ENCODE measurements at regions not wholly inside any gene's neighbourhood (a gene's known extent, or its start where the extent isn't known, plus 50 kb on each side); places are given as distances from the start of the nearest gene placed in this dataset.

GRCh38 chr18:43534511-43534910, 257.2 kb upstream of the SYT4 start:
- H3K27me3 Mint-ChIP-seq, result no peaks in the 10 kb centered on the region
- TF ChIP-seq, protein P1, sequence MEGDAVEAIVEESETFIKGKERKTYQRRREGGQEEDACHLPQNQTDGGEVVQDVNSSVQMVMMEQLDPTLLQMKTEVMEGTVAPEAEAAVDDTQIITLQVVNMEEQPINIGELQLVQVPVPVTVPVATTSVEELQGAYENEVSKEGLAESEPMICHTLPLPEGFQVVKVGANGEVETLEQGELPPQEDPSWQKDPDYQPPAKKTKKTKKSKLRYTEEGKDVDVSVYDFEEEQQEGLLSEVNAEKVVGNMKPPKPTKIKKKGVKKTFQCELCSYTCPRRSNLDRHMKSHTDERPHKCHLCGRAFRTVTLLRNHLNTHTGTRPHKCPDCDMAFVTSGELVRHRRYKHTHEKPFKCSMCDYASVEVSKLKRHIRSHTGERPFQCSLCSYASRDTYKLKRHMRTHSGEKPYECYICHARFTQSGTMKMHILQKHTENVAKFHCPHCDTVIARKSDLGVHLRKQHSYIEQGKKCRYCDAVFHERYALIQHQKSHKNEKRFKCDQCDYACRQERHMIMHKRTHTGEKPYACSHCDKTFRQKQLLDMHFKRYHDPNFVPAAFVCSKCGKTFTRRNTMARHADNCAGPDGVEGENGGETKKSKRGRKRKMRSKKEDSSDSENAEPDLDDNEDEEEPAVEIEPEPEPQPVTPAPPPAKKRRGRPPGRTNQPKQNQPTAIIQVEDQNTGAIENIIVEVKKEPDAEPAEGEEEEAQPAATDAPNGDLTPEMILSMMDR (conservative IDR thresholded peaks at IDR 0.05), result no peak
- H3K36me3 Mint-ChIP-seq, result no peaks in the 10 kb centered on the region
- H3K9me3 Mint-ChIP-seq, result no peaks in the 10 kb centered on the region
- no peak overlapping the region for H3K27ac Mint-ChIP-seq
- no peaks in the 10 kb centered on the region for H3K4me1 Mint-ChIP-seq (ENCODE audit: unreplicated experiment)
- H3K4me3 Mint-ChIP-seq, result no peak overlapping the region
- DNase-seq (ENCODE audit: extremely low spot score, unreplicated experiment), result no peak

DNA sequence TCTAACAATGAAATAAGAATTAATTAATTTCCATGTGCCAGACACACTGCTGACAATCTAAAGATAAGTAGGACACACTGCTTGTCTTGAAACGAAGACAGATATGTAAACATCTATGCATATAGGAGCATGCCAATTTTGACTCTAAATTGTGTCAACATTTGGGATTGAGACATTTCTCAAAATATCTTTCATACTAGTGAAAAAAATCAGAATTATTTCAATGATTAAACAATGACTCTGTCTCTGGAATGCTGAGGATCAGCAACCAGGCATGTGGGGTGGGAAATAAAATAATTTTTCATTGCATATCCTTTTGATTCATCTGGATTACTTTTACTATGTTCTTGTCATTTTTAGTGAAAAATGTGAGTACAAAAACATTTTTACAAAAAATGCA, 262.6 kb upstream of the SYT4 start:
- Mint-ChIP-seq H3K9me3 (no peaks in the 10 kb centered on the region), H3K27ac (no peak overlapping the region), H3K27me3 (no peaks in the 10 kb centered on the region), H3K4me1 (ENCODE audit: unreplicated experiment) (no peaks in the 10 kb centered on the region), H3K36me3 (no peaks in the 10 kb centered on the region), H3K4me3 (no peak overlapping the region)
- TF ChIP-seq, protein P1 (conservative IDR thresholded peaks at IDR 0.05), result no peak
- no peak for DNase-seq (ENCODE audit: extremely low spot score, unreplicated experiment)

DNA sequence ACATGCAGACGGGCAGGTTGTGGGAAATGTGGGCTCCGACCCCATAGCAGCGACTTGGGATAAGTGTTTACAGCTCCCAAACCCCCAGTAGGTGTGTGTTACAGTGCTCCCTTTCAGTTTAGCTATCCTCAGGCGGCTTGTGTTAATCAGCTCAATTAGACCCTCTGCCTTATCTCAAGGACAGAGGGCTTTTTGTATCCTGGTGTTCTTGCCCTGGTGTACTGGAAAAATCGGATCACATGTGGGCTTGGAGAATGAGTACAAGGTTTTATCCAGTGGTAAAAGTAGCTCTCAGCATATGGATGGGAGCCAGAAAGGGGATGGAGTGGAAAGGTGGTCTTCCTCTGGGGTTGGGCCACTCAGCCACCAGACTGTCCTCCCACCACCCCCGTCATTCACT, 264.7 kb upstream of the SYT4 start:
- Mint-ChIP-seq H3K4me1 (ENCODE audit: unreplicated experiment) (no peaks in the 10 kb centered on the region), H3K27ac (no peak overlapping the region), H3K9me3 (no peaks in the 10 kb centered on the region), H3K27me3 (no peaks in the 10 kb centered on the region), H3K4me3 (no peak overlapping the region), H3K36me3 (no peaks in the 10 kb centered on the region)
- TF ChIP-seq, protein P1 (conservative IDR thresholded peaks at IDR 0.05), result no peak
- no peak for DNase-seq (ENCODE audit: extremely low spot score, unreplicated experiment)

GRCh38 chr18:43543236-43543635, 265.9 kb upstream of the SYT4 start:
- no peaks in the 10 kb centered on the region for H3K4me1 Mint-ChIP-seq (ENCODE audit: unreplicated experiment)
- H3K27me3 Mint-ChIP-seq, result no peaks in the 10 kb centered on the region
- DNase-seq (ENCODE audit: extremely low spot score, unreplicated experiment), result no peak
- H3K9me3 Mint-ChIP-seq, result no peaks in the 10 kb centered on the region
- TF ChIP-seq, protein P1 (conservative IDR thresholded peaks at IDR 0.05), result no peak
- no peaks in the 10 kb centered on the region for H3K36me3 Mint-ChIP-seq
- no peak overlapping the region for H3K4me3 Mint-ChIP-seq
- no peak overlapping the region for H3K27ac Mint-ChIP-seq

GRCh38 chr18:43547456-43547855, 270.2 kb upstream of the SYT4 start:
- Mint-ChIP-seq H3K36me3 (no peaks in the 10 kb centered on the region), H3K4me1 (ENCODE audit: unreplicated experiment) (no peaks in the 10 kb centered on the region), H3K27me3 (no peaks in the 10 kb centered on the region), H3K9me3 (peaks cover 2% of the 10 kb centered on the region), H3K27ac (no peak overlapping the region), H3K4me3 (no peak overlapping the region)
- no peak for DNase-seq (ENCODE audit: extremely low spot score, unreplicated experiment)
- TF ChIP-seq, protein P1 (conservative IDR thresholded peaks at IDR 0.05), result no peak

DNA sequence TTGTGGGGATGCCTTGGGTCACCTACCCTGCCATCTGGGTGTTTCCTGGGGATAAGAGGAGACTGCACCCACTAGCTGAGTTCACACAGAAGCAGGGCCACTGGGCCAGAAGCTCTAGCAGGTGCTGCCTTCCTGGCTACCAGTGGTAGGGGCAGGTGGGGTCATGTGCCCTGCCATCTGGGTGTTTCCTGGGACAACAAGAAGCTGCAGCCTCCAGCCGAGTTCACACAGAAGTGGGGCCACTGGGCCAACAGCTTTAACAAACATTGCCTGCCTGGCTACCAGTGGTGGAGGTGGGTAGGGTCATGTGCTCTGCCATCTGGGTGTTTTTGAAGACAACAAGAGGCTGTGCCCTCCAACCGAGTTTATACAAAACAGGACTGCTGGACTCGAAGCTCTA, 282.2 kb upstream of the SYT4 start:
- H3K4me3 Mint-ChIP-seq, result no peak overlapping the region
- peaks cover 20% of the 10 kb centered on the region for H3K9me3 Mint-ChIP-seq
- H3K4me1 Mint-ChIP-seq (ENCODE audit: unreplicated experiment), result peaks cover 4% of the 10 kb centered on the region
- peaks cover 4% of the 10 kb centered on the region for H3K36me3 Mint-ChIP-seq
- TF ChIP-seq, protein P1 (conservative IDR thresholded peaks at IDR 0.05), result no peak
- no peak overlapping the region for H3K27ac Mint-ChIP-seq
- DNase-seq (ENCODE audit: extremely low spot score, unreplicated experiment), result no peak
- H3K27me3 Mint-ChIP-seq, result peaks cover 3% of the 10 kb centered on the region
